ENCODE measurements at regions not wholly inside any gene's neighbourhood (a gene's known extent, or its start where the extent isn't known, plus 50 kb on each side); places are given as distances from the start of the nearest gene placed in this dataset.

- DNase-seq (ENCODE audit: low spot score) = no peak
- Histone ChIP-seq H3K27ac (no peak overlapping the region), H3K9me3 (peaks cover 0 to under 1% of the 10 kb centered on the region in 2 donors), H3K4me3 (no peak overlapping the region), H3K36me3 (no peaks in the 10 kb centered on the region), H3K4me1 (peaks cover 0 to 36% of the 10 kb centered on the region in 2 donors), H3K27me3 (no peaks in the 10 kb centered on the region)
- TF ChIP-seq CTCF (IDR thresholded peaks at IDR 0.05) = no peak
Measured at GRCh38 chr17:83193336-83194185, 114.2 kb downstream of the METRNL start.

GRCh38 chr17:83194186-83194561 is 114.8 kb downstream of the METRNL start:
- H3K9me3 ChIP-seq = no peaks in the 10 kb centered on the region
- no peak for TF ChIP-seq CTCF (IDR thresholded peaks at IDR 0.05)
- peaks cover 0 to 41% of the 10 kb centered on the region in 2 donors for H3K4me1 ChIP-seq
- no peaks in the 10 kb centered on the region for H3K27me3 ChIP-seq
- DNase-seq (ENCODE audit: low spot score) = no peak
- no peak overlapping the region for H3K27ac ChIP-seq
- H3K36me3 ChIP-seq = no peaks in the 10 kb centered on the region
- H3K4me3 ChIP-seq = no peak overlapping the region

GRCh38 chr17:83194761-83195329 is 115.4 kb downstream of the METRNL start:
- Histone ChIP-seq H3K36me3 (no peaks in the 10 kb centered on the region), H3K4me1 (peaks cover 0 to 41% of the 10 kb centered on the region in 2 donors), H3K4me3 (no peak overlapping the region), H3K9me3 (no peaks in the 10 kb centered on the region), H3K27me3 (no peaks in the 10 kb centered on the region), H3K27ac (peak overlapping the region; percentile 48 to 51)
- no peak for DNase-seq (ENCODE audit: low spot score)
- TF ChIP-seq CTCF (IDR thresholded peaks at IDR 0.05) = no peak

- Histone ChIP-seq H3K4me3 (no peak overlapping the region), H3K36me3 (no peaks in the 10 kb centered on the region), H3K9me3 (no peaks in the 10 kb centered on the region), H3K27me3 (no peaks in the 10 kb centered on the region), H3K27ac (peak overlapping the region; percentile 48 to 51), H3K4me1 (peaks cover 0 to 41% of the 10 kb centered on the region in 2 donors)
- no peak for TF ChIP-seq CTCF (IDR thresholded peaks at IDR 0.05)
- DNase-seq (ENCODE audit: low spot score) = no peak
Measured at GRCh38 chr17:83195330-83196023, 116.1 kb downstream of the METRNL start.

GRCh38 chr17:83196024-83196365 is 116.6 kb downstream of the METRNL start:
- Histone ChIP-seq H3K36me3 (no peaks in the 10 kb centered on the region), H3K4me3 (no peak overlapping the region), H3K4me1 (peaks cover 0 to 47% of the 10 kb centered on the region in 2 donors), H3K9me3 (no peaks in the 10 kb centered on the region), H3K27ac (peak overlapping the region; percentile 48 to 51), H3K27me3 (no peaks in the 10 kb centered on the region)
- no peak for TF ChIP-seq CTCF (IDR thresholded peaks at IDR 0.05)
- DNase-seq (ENCODE audit: low spot score) = no peak
